AG10803 (cell line): ENCODE measurements at regions not wholly inside any gene's neighbourhood (a gene's known extent, or its start where the extent isn't known, plus 50 kb on each side); places are given as distances from the start of the nearest gene placed in this dataset.

Experiments used
- DNase-seq: peaks from one replicate; pipeline ENCODE4 v3.0.0; 2010; ENCODE audit warnings: low read depth
- H3K4me3 ChIP-seq: 2 replicates; pipeline ENCODE4 v1.5.1; 2011; ENCODE audit warnings: mild to moderate bottlenecking, low read length, control low read depth
- CTCF ChIP-seq: conservative IDR thresholded peaks from 2 replicates; pipeline ENCODE4 v1.5.1; 2011; ENCODE audit warnings: mild to moderate bottlenecking, low read length, control low read depth, inconsistent platforms

GRCh38 chr5:164487939-164488338 lies 982.5 kb downstream of the MAT2B start:
- DNase-seq = no peak
- no peak overlapping the region for H3K4me3 ChIP-seq
- no peak for TF ChIP-seq CTCF

- H3K4me3 ChIP-seq = no peak overlapping the region
- no peak for DNase-seq
- no peak for TF ChIP-seq CTCF
Observed at GRCh38 chr5:164497311-164498064, 992.1 kb downstream of the MAT2B start.

GRCh38 chr5:164498438-164498837 lies 993.0 kb downstream of the MAT2B start:
- no peak for DNase-seq
- H3K4me3 ChIP-seq = no peak overlapping the region
- no peak for TF ChIP-seq CTCF

- DNase-seq = no peak
- no peak for TF ChIP-seq CTCF
- H3K4me3 ChIP-seq = no peak overlapping the region
Observed at GRCh38 chr5:164500856-164501255, 995.4 kb downstream of the MAT2B start.

- no peak for TF ChIP-seq CTCF
Observed at GRCh38 chr5:164501344-164501743, 995.9 kb downstream of the MAT2B start.

GRCh38 chr5:164504141-164504772 lies 998.8 kb downstream of the MAT2B start:
- DNase-seq = peak; percentile 38
- TF ChIP-seq CTCF = peak; percentile 86
- H3K4me3 ChIP-seq = no peak overlapping the region

More at GRCh38 chr5:164501344-164501743, 995.9 kb downstream of the MAT2B start:
- no peak overlapping the region for H3K4me3 ChIP-seq
- DNase-seq = no peak

- no peak overlapping the region for H3K4me3 ChIP-seq
- DNase-seq = no peak
- TF ChIP-seq CTCF = no peak
Observed at GRCh38 chr5:164505791-164506190, 1000.4 kb downstream of the MAT2B start.
